ENCODE measurements at regions not wholly inside any gene's neighbourhood (a gene's known extent, or its start where the extent isn't known, plus 50 kb on each side); places are given as distances from the start of the nearest gene placed in this dataset.
"Not testable (repeated sequence)": the region's sequence is repeated elsewhere in the genome, so short reads cannot be mapped to it uniquely, and the experiment has no call there.

DNA sequence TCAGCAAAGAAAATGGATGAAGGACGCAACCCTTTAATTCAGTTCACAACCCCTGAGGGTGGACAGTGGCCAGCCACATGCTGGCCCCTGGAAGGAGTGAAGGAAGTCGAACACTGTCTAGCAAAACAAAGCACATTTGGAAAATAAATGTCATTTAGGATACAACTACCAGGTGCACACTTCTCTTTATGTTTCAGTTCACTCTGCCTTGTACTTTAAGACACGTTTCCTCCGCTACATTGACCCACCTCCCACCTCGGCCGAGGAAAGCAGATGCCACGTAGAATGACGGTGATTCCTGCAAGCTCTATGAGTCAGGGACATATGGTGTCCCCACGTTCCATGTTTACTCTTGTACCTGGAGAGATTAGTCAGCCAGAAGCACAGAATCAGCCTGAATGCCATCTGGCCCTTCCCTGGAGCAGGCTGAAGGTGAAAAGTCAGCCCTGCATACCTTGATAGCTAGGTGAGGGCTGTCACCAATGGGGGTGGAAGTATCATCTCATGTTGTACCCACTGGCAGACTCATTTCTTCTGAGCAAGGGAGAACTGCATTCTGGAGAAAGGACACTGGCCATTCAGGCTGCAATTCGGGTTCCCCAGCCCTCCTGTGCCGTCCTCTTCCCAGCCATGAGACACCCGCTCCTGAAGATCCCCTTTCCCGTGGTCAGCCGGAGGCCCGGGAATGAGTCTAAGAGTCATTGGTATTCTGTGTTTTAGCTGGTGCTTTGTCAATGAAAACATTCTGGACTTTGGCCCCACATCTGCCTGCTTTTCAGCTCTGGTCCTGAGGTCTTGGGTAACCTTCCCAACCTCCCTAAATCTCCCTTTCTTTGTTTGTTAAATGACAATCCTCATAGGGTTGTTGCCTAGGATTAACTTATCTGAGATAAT, 60.6 kb downstream of the FOXA2 start:
- H3K4me1 ChIP-seq (ENCODE audit: insufficient read depth, low read length), result no peaks in the 10 kb centered on the region
- no peak overlapping the region for H3K4me3 Mint-ChIP-seq (ENCODE audit: unreplicated experiment)
- no peaks in the 10 kb centered on the region for H4K20me1 ChIP-seq (ENCODE audit: insufficient read depth, low read length)
- no peak overlapping the region for H3K9ac ChIP-seq (ENCODE audit: low read length)
- no peak for DNase-seq (ENCODE audit: low read depth)
- TF ChIP-seq EZH2 (IDR thresholded peaks at IDR 0.05; ENCODE audit: insufficient read depth, low read length) (no peak), CTCF (IDR thresholded peaks at IDR 0.05; ENCODE audit: insufficient read depth, low read depth, low read length) (no peak)
- H3K9me3 Mint-ChIP-seq (ENCODE audit: unreplicated experiment), result no peaks in the 10 kb centered on the region
- no peak overlapping the region for H3K27ac ChIP-seq (ENCODE audit: low read depth, low read length)
- H3K4me3 ChIP-seq (ENCODE audit: insufficient read depth, low read depth, low read length), result no peak overlapping the region
- FAIRE-seq, result no peak
- H3K4me2 ChIP-seq (ENCODE audit: low read length), result no peak overlapping the region
- H2AFZ ChIP-seq (ENCODE audit: low read depth, low read length), result no peak overlapping the region
- no peaks in the 10 kb centered on the region for H3K36me3 Mint-ChIP-seq (ENCODE audit: low read depth, unreplicated experiment)
- no peak overlapping the region for H3K27ac Mint-ChIP-seq (ENCODE audit: unreplicated experiment)
- no peaks in the 10 kb centered on the region for H3K9me3 ChIP-seq (ENCODE audit: insufficient read depth, low read depth, low read length)
- no peaks in the 10 kb centered on the region for H3K36me3 ChIP-seq (ENCODE audit: insufficient read depth, low read length)
- no peaks in the 10 kb centered on the region for H3K4me1 Mint-ChIP-seq (ENCODE audit: low read depth, unreplicated experiment)
- peaks cover 43% of the 10 kb centered on the region for H3K27me3 Mint-ChIP-seq (ENCODE audit: low read depth, unreplicated experiment)
- H3K79me2 ChIP-seq (ENCODE audit: insufficient read depth, low read length), result no peaks in the 10 kb centered on the region
- no peaks in the 10 kb centered on the region for H3K27me3 ChIP-seq (ENCODE audit: insufficient read depth, low read length)

GRCh38 chr20:22523128-22523498, 61.3 kb downstream of the FOXA2 start:
- H3K4me2 ChIP-seq (ENCODE audit: low read length), result no peak overlapping the region
- Mint-ChIP-seq H3K36me3 (ENCODE audit: low read depth, unreplicated experiment) (no peaks in the 10 kb centered on the region), H3K27ac (ENCODE audit: unreplicated experiment) (no peak overlapping the region), H3K27me3 (ENCODE audit: low read depth, unreplicated experiment) (peaks cover 43% of the 10 kb centered on the region), H3K4me3 (ENCODE audit: unreplicated experiment) (no peak overlapping the region), H3K9me3 (ENCODE audit: unreplicated experiment) (no peaks in the 10 kb centered on the region), H3K4me1 (ENCODE audit: low read depth, unreplicated experiment) (no peaks in the 10 kb centered on the region)
- no peaks in the 10 kb centered on the region for H4K20me1 ChIP-seq (ENCODE audit: insufficient read depth, low read length)
- H3K36me3 ChIP-seq (ENCODE audit: insufficient read depth, low read length), result no peaks in the 10 kb centered on the region
- H3K79me2 ChIP-seq (ENCODE audit: insufficient read depth, low read length), result no peaks in the 10 kb centered on the region
- no peaks in the 10 kb centered on the region for H3K4me1 ChIP-seq (ENCODE audit: insufficient read depth, low read length)
- H2AFZ ChIP-seq (ENCODE audit: low read depth, low read length), result no peak overlapping the region
- no peak overlapping the region for H3K27ac ChIP-seq (ENCODE audit: low read depth, low read length)
- no peak overlapping the region for H3K4me3 ChIP-seq (ENCODE audit: insufficient read depth, low read depth, low read length)
- H3K9me3 ChIP-seq (ENCODE audit: insufficient read depth, low read depth, low read length), result no peaks in the 10 kb centered on the region
- FAIRE-seq (no peak), DNase-seq (ENCODE audit: low read depth) (no peak)
- TF ChIP-seq EZH2 (IDR thresholded peaks at IDR 0.05; ENCODE audit: insufficient read depth, low read length), result no peak
- TF ChIP-seq CTCF (IDR thresholded peaks at IDR 0.05; ENCODE audit: insufficient read depth, low read depth, low read length), result no peak
- no peaks in the 10 kb centered on the region for H3K27me3 ChIP-seq (ENCODE audit: insufficient read depth, low read length)
- no peak overlapping the region for H3K9ac ChIP-seq (ENCODE audit: low read length)

DNA sequence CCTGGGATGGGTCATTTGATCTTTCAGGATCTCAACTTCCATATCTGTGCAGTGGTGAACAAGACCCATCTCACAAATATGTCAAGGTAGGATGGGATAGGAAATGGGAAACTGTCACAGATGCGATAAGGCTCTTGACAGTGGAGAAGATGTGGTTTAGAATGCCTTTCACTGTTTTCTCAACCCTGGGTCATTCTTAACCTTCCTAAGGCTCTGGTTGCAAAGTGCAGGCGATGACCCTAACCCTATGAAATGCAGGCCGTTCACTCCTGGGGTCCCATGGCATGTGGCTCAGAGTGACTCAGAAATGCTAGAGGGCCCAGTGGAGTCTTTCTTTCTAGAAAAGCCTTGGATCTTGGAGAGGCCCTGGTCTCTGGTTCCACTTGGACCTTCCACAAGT, 61.7 kb downstream of the FOXA2 start:
- H3K79me2 ChIP-seq (ENCODE audit: insufficient read depth, low read length), result no peaks in the 10 kb centered on the region
- Mint-ChIP-seq H3K4me3 (ENCODE audit: unreplicated experiment) (no peak overlapping the region), H3K9me3 (ENCODE audit: unreplicated experiment) (no peaks in the 10 kb centered on the region), H3K36me3 (ENCODE audit: low read depth, unreplicated experiment) (no peaks in the 10 kb centered on the region), H3K4me1 (ENCODE audit: low read depth, unreplicated experiment) (no peaks in the 10 kb centered on the region), H3K27ac (ENCODE audit: unreplicated experiment) (no peak overlapping the region), H3K27me3 (ENCODE audit: low read depth, unreplicated experiment) (peaks cover 43% of the 10 kb centered on the region)
- no peak overlapping the region for H3K9ac ChIP-seq (ENCODE audit: low read length)
- no peaks in the 10 kb centered on the region for H3K27me3 ChIP-seq (ENCODE audit: insufficient read depth, low read length)
- no peaks in the 10 kb centered on the region for H3K4me1 ChIP-seq (ENCODE audit: insufficient read depth, low read length)
- H4K20me1 ChIP-seq (ENCODE audit: insufficient read depth, low read length), result no peaks in the 10 kb centered on the region
- no peak overlapping the region for H3K4me3 ChIP-seq (ENCODE audit: insufficient read depth, low read depth, low read length)
- H2AFZ ChIP-seq (ENCODE audit: low read depth, low read length), result no peak overlapping the region
- TF ChIP-seq CTCF (IDR thresholded peaks at IDR 0.05; ENCODE audit: insufficient read depth, low read depth, low read length), result no peak
- TF ChIP-seq EZH2 (IDR thresholded peaks at IDR 0.05; ENCODE audit: insufficient read depth, low read length), result no peak
- DNase-seq (ENCODE audit: low read depth) (no peak), FAIRE-seq (no peak)
- H3K9me3 ChIP-seq (ENCODE audit: insufficient read depth, low read depth, low read length), result no peaks in the 10 kb centered on the region
- no peaks in the 10 kb centered on the region for H3K36me3 ChIP-seq (ENCODE audit: insufficient read depth, low read length)
- H3K27ac ChIP-seq (ENCODE audit: low read depth, low read length), result no peak overlapping the region
- H3K4me2 ChIP-seq (ENCODE audit: low read length), result no peak overlapping the region

GRCh38 chr20:22521940-22522339, 62.4 kb downstream of the FOXA2 start:
- not testable (repeated sequence) for H3K9me3 Mint-ChIP-seq (ENCODE audit: unreplicated experiment); H3K4me2 ChIP-seq (ENCODE audit: low read length); H3K9me3 ChIP-seq (ENCODE audit: insufficient read depth, low read depth, low read length); H3K4me1 Mint-ChIP-seq (ENCODE audit: low read depth, unreplicated experiment); H3K4me1 ChIP-seq (ENCODE audit: insufficient read depth, low read length); H2AFZ ChIP-seq (ENCODE audit: low read depth, low read length); H3K79me2 ChIP-seq (ENCODE audit: insufficient read depth, low read length); H3K27ac Mint-ChIP-seq (ENCODE audit: unreplicated experiment); H3K4me3 Mint-ChIP-seq (ENCODE audit: unreplicated experiment); H3K36me3 Mint-ChIP-seq (ENCODE audit: low read depth, unreplicated experiment); FAIRE-seq; H3K27me3 ChIP-seq (ENCODE audit: insufficient read depth, low read length); H3K36me3 ChIP-seq (ENCODE audit: insufficient read depth, low read length); H3K27ac ChIP-seq (ENCODE audit: low read depth, low read length); H4K20me1 ChIP-seq (ENCODE audit: insufficient read depth, low read length); H3K9ac ChIP-seq (ENCODE audit: low read length); DNase-seq (ENCODE audit: low read depth); H3K4me3 ChIP-seq (ENCODE audit: insufficient read depth, low read depth, low read length)
- peaks cover 40% of the 10 kb centered on the region for H3K27me3 Mint-ChIP-seq (ENCODE audit: low read depth, unreplicated experiment)

Measured in astrocyte (in vitro differentiated cells and primary cell).